Hepatocyte (in vitro differentiated cells): ENCODE measurements at regions not wholly inside any gene's neighbourhood (a gene's known extent, or its start where the extent isn't known, plus 50 kb on each side); places are given as distances from the start of the nearest gene placed in this dataset.

ENCODE experiments used
- CTCF ChIP-seq: fragments of 200-600 bp; sonication (generic); IDR thresholded peaks from 2 replicates; pipeline ENCODE4 v1.5.1; 2016; ENCODE audit warnings: antibody characterized with exemption, mild to moderate bottlenecking; ENCODE audit not compliant: poor library complexity
- EZH2 ChIP-seq: fragments of 200-600 bp; sonication (generic); IDR thresholded peaks from 2 replicates; pipeline ENCODE4 v1.6.1; 2016; ENCODE audit warnings: antibody characterized with exemption, mild to moderate bottlenecking, borderline replicate concordance
- EZH2phosphoT487 ChIP-seq: fragments of 200-600 bp; sonication (generic); IDR thresholded peaks from one replicate; pipeline ENCODE4 v1.6.1; 2018; ENCODE audit warnings: antibody characterized with exemption, mild to moderate bottlenecking, low read depth, moderate library complexity; ENCODE audit not compliant: unreplicated experiment, severe bottlenecking

DNA sequence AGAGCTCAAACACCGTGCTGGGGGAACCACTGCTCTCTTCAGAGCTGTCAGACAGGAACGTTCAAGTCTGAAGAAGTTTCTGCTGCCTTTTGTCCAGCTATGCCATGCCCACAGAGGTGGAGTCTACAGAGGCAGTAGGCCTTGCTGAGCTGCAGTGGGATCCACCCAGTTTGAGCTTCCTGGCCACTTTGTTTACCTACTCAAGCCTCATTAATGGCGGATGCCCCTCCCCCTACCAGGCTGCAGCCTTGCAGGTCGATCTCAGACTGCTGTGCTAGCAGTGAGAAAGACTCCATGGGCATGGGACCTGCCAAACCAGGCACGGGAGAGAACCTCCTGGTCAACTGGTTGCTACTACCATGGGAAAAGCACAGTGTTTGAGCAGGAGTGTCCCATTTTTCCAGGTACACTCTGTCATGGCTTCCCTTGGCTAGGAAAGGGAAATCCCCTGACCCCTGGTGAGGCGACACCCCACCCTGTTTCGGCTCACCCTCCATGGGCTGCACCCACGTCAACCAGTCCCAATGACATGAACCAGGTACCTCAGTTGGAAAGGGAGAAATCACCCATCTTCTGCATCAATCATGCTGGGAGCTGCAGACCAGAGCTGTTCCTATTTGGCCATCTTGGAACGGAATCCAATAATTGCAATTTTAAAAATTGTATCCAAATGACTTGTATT is 246.9 kb upstream of the ADAMTS16 start:
- TF ChIP-seq CTCF = no peak
- TF ChIP-seq EZH2 = no peak
- TF ChIP-seq EZH2phosphoT487 = no peak
